H9 (cell line): ENCODE measurements at regions not wholly inside any gene's neighbourhood (a gene's known extent, or its start where the extent isn't known, plus 50 kb on each side); places are given as distances from the start of the nearest gene placed in this dataset.

Experiments
- DNase-seq: peaks from one replicate; pipeline ENCODE4 v3.0.0-alpha.2; 2017
- H2AFZ ChIP-seq: one replicate; pipeline ENCODE4 v1.6.1; 2013; ENCODE audit warnings: mild to moderate bottlenecking, low read length, control low read depth, moderate library complexity
- H2AK5ac ChIP-seq: 2 replicates; pipeline ENCODE4 v1.6.1; 2013; ENCODE audit warnings: low read length, control low read depth, mixed read lengths; ENCODE audit not compliant: insufficient read length
- H2BK120ac ChIP-seq: one replicate; pipeline ENCODE4 v1.6.1; 2013; ENCODE audit warnings: low read depth, mild to moderate bottlenecking, low read length, control low read depth, inconsistent platforms; ENCODE audit not compliant: poor library complexity, severe bottlenecking
- H2BK12ac ChIP-seq: 2 replicates; pipeline ENCODE4 v1.6.1; 2013; ENCODE audit warnings: low read length, control low read depth, mixed read lengths, low read depth; ENCODE audit not compliant: insufficient read length
- H2BK15ac ChIP-seq: 2 replicates; pipeline ENCODE4 v1.6.1; 2013; ENCODE audit warnings: low read depth, low read length, control low read depth
- H2BK20ac ChIP-seq: one replicate; pipeline ENCODE4 v1.6.1; 2013; ENCODE audit warnings: low read depth, mild to moderate bottlenecking, low read length, control low read depth, inconsistent platforms; ENCODE audit not compliant: poor library complexity, severe bottlenecking
- H2BK5ac ChIP-seq: 2 replicates; pipeline ENCODE4 v1.6.1; 2013; ENCODE audit warnings: low read length, control low read depth, mixed read lengths; ENCODE audit not compliant: insufficient read length
- H3K14ac ChIP-seq: 2 replicates; pipeline ENCODE4 v1.6.1; 2013; ENCODE audit warnings: low read length, control low read depth; ENCODE audit not compliant: insufficient read depth
- H3K18ac ChIP-seq: 2 replicates; pipeline ENCODE4 v1.6.1; 2013; ENCODE audit warnings: low read depth, mild to moderate bottlenecking, mixed read lengths, low read length, control low read depth; ENCODE audit not compliant: insufficient read length
- H3K23ac ChIP-seq: 2 replicates; pipeline ENCODE4 v1.6.1; 2013; ENCODE audit warnings: low read length, control low read depth, mixed read lengths, low read depth; ENCODE audit not compliant: insufficient read length
- H3K23me2 ChIP-seq: 2 replicates; pipeline ENCODE4 v1.6.1; 2013; ENCODE audit warnings: low read depth, mild to moderate bottlenecking, mixed read lengths, low read length, control low read depth; ENCODE audit not compliant: insufficient read length, poor library complexity, severe bottlenecking
- H3K27ac ChIP-seq: 2 replicates; pipeline ENCODE4 v1.5.1; 2013; ENCODE audit warnings: low read length, control low read depth, mixed read lengths, low read depth; ENCODE audit not compliant: insufficient read length
- H3K27me3 ChIP-seq: 2 replicates; pipeline ENCODE4 v1.6.1; 2013; ENCODE audit warnings: low read length, control low read depth, inconsistent platforms; ENCODE audit not compliant: insufficient read depth
- H3K4ac ChIP-seq: 2 replicates; pipeline ENCODE4 v1.6.1; 2013; ENCODE audit warnings: low read depth, mild to moderate bottlenecking, control low read depth, inconsistent platforms, low read length, moderate library complexity
- H3K4me1 ChIP-seq: 2 replicates; pipeline ENCODE4 v1.6.1; 2013; ENCODE audit warnings: low read length, control low read depth, inconsistent platforms; ENCODE audit not compliant: insufficient read depth
- H3K4me2 ChIP-seq: 2 replicates; pipeline ENCODE4 v1.6.1; 2013; ENCODE audit warnings: low read length, control low read depth, mixed read lengths; ENCODE audit not compliant: insufficient read length, insufficient read depth
- H3K56ac ChIP-seq: 2 replicates; pipeline ENCODE4 v1.6.1; 2013; ENCODE audit warnings: low read depth, mild to moderate bottlenecking, mixed read lengths, low read length, control low read depth; ENCODE audit not compliant: insufficient read length
- H3K79me1 ChIP-seq: 2 replicates; pipeline ENCODE4 v1.6.1; 2013; ENCODE audit warnings: low read depth, mild to moderate bottlenecking, moderate library complexity, low read length, control low read depth, inconsistent platforms; ENCODE audit not compliant: insufficient read depth, poor library complexity, severe bottlenecking
- H3K79me2 ChIP-seq: 2 replicates; pipeline ENCODE4 v1.6.1; 2013; ENCODE audit warnings: low read length, control low read depth, inconsistent platforms; ENCODE audit not compliant: insufficient read depth
- H3K9ac ChIP-seq: 2 replicates; pipeline ENCODE4 v1.6.1; 2013; ENCODE audit warnings: low read length, control low read depth, mixed read lengths; ENCODE audit not compliant: insufficient read length; ENCODE audit errors: extremely low read depth
- H3K9me3 ChIP-seq: one replicate; pipeline ENCODE4 v1.6.1; 2013; ENCODE audit warnings: low read depth, low read length, inconsistent platforms; ENCODE audit not compliant: control insufficient read depth
- H3T11ph ChIP-seq: one replicate; pipeline ENCODE4 v1.6.1; 2013; ENCODE audit warnings: mild to moderate bottlenecking, low read length, control low read depth, inconsistent platforms
- H4K20me1 ChIP-seq: one replicate; pipeline ENCODE4 v1.6.1; 2013; ENCODE audit not compliant: control insufficient read depth, insufficient read length, insufficient read depth
- H4K5ac ChIP-seq: 2 replicates; pipeline ENCODE4 v1.6.1; 2013; ENCODE audit warnings: low read depth, mild to moderate bottlenecking, mixed read lengths, low read length, control low read depth; ENCODE audit not compliant: insufficient read length
- H4K8ac ChIP-seq: replicated peaks from 2 replicates; pipeline ENCODE4 v1.6.1; 2013; ENCODE audit warnings: low read length, control low read depth, mixed read lengths, low read depth; ENCODE audit not compliant: insufficient read length
- H4K91ac ChIP-seq: 2 replicates; pipeline ENCODE4 v1.6.1; 2013; ENCODE audit warnings: low read depth, mild to moderate bottlenecking, moderate library complexity, mixed read lengths, low read length, control low read depth; ENCODE audit not compliant: insufficient read length
- H3K27ac Mint-ChIP-seq, 3 experiments: 2 replicates in 2 of 3; 3 replicates in 1 of 3; pipeline ENCODE4 v1.8.0; 2020 to 2021; ENCODE audit warnings: mixed read lengths in 3 of 3, mild to moderate bottlenecking in 1 of 3, moderate library complexity in 1 of 3
- H3K27me3 Mint-ChIP-seq: 2 replicates; pipeline ENCODE4 v1.8.0; 2021; ENCODE audit warnings: low read depth, mild to moderate bottlenecking, moderate library complexity, mixed read lengths
- H3K36me3 Mint-ChIP-seq, 3 experiments: 2 replicates in 2 of 3; 3 replicates in 1 of 3; pipeline ENCODE4 v1.8.0; 2020 to 2021; ENCODE audit warnings: low read depth in 3 of 3, mixed read lengths in 3 of 3; ENCODE audit not compliant: insufficient read depth in 1 of 3
- H3K4me1 Mint-ChIP-seq, 2 experiments: 2 replicates each; pipeline ENCODE4 v1.8.0; 2020; ENCODE audit warnings: mixed read lengths in 2 of 2
- H3K4me3 Mint-ChIP-seq, 2 experiments: 2 replicates in 1 of 2; 3 replicates in 1 of 2; pipeline ENCODE4 v1.8.0; 2020 to 2021; ENCODE audit warnings: mild to moderate bottlenecking in 2 of 2, mixed read lengths in 2 of 2, moderate library complexity in 1 of 2
- H3K9me3 Mint-ChIP-seq, 2 experiments: 2 replicates in 1 of 2; 3 replicates in 1 of 2; pipeline ENCODE4 v1.8.0; 2020; ENCODE audit warnings: mild to moderate bottlenecking in 2 of 2, mixed read lengths in 2 of 2, moderate library complexity in 1 of 2
- CTCF ChIP-seq: fragments of 200-600 bp; sonication (generic); conservative IDR thresholded peaks from 3 replicates; pipeline ENCODE4 v1.8.0; 2021; ENCODE audit warnings: antibody characterized with exemption, mild to moderate bottlenecking
- WGBS: extraction: QIAGEN DNeasy Blood & Tissue Kit; methylation state at CpG from one replicate; pipeline ENCODE4 v1.1.7; 2013; ENCODE audit warnings: missing lambda C conversion rate, low lambda C conversion rate, mixed read lengths; ENCODE audit not compliant: insufficient read length; ENCODE audit errors: extremely low coverage; 5-methylcytosine and 5-hydroxymethylcytosine counted together

- no peak overlapping the region for H3K56ac ChIP-seq
- no peak overlapping the region for H2BK20ac ChIP-seq
- no peak overlapping the region for H2AK5ac ChIP-seq
- Mint-ChIP-seq H3K27ac (no peak overlapping the region), H3K9me3 (peaks cover 9 to 22% of the 10 kb centered on the region in 2 experiments), H3K27me3 (no peaks in the 10 kb centered on the region), H3K4me1 (peaks cover 18 to 36% of the 10 kb centered on the region in 2 experiments), H3K36me3 (peaks cover 4 to 18% (median 9%) of the 10 kb centered on the region in 3 experiments; a peak in 6 of 7 replicates), H3K4me3 (no peak overlapping the region)
- no CpG with 5 or more reads among the region's 8 CpGs for WGBS
- H2BK12ac ChIP-seq: no peak overlapping the region
- H4K5ac ChIP-seq: no peak overlapping the region
- no peak overlapping the region for H4K8ac ChIP-seq
- no peak overlapping the region for H3K14ac ChIP-seq
- H3K23me2 ChIP-seq: no peaks in the 10 kb centered on the region
- H3K9me3 ChIP-seq: no peaks in the 10 kb centered on the region
- no peak overlapping the region for H3K4me2 ChIP-seq
- no peak overlapping the region for H2BK15ac ChIP-seq
- no peak overlapping the region for H3T11ph ChIP-seq
- H4K20me1 ChIP-seq: no peaks in the 10 kb centered on the region
- no peak overlapping the region for H3K18ac ChIP-seq
- H3K79me2 ChIP-seq: no peaks in the 10 kb centered on the region
- H3K23ac ChIP-seq: no peak overlapping the region
- no peaks in the 10 kb centered on the region for H3K27me3 ChIP-seq
- no peak overlapping the region for H2AFZ ChIP-seq
- no peak overlapping the region for H3K9ac ChIP-seq
- no peak for TF ChIP-seq CTCF
- no peak overlapping the region for H2BK5ac ChIP-seq
- H4K91ac ChIP-seq: no peak overlapping the region
- H3K27ac ChIP-seq: no peak overlapping the region
- H3K79me1 ChIP-seq: no peaks in the 10 kb centered on the region
- no peak overlapping the region for H2BK120ac ChIP-seq
- DNase-seq: no peak
- no peak overlapping the region for H3K4ac ChIP-seq
- peaks cover 2% of the 10 kb centered on the region; the same call in 1 of the 2 replicates for H3K4me1 ChIP-seq
Observed at GRCh38 chr13:36528105-36528504, 95.8 kb downstream of the CCNA1 start.
